ENCODE measurements at regions not wholly inside any gene's neighbourhood (a gene's known extent, or its start where the extent isn't known, plus 50 kb on each side); places are given as distances from the start of the nearest gene placed in this dataset.

- H3K27me3 ChIP-seq: no peaks in the 10 kb centered on the region
- H3K4me1 ChIP-seq: no peaks in the 10 kb centered on the region
- no peak overlapping the region for H3K27ac ChIP-seq
- no peaks in the 10 kb centered on the region for H3K9me3 ChIP-seq
- H3K36me3 ChIP-seq: no peaks in the 10 kb centered on the region
- no peak for DNase-seq
- intact Hi-C loops (cut with DNase I): no loop called here
- H3K4me3 ChIP-seq: no peak overlapping the region
- TF ChIP-seq, protein P1, sequence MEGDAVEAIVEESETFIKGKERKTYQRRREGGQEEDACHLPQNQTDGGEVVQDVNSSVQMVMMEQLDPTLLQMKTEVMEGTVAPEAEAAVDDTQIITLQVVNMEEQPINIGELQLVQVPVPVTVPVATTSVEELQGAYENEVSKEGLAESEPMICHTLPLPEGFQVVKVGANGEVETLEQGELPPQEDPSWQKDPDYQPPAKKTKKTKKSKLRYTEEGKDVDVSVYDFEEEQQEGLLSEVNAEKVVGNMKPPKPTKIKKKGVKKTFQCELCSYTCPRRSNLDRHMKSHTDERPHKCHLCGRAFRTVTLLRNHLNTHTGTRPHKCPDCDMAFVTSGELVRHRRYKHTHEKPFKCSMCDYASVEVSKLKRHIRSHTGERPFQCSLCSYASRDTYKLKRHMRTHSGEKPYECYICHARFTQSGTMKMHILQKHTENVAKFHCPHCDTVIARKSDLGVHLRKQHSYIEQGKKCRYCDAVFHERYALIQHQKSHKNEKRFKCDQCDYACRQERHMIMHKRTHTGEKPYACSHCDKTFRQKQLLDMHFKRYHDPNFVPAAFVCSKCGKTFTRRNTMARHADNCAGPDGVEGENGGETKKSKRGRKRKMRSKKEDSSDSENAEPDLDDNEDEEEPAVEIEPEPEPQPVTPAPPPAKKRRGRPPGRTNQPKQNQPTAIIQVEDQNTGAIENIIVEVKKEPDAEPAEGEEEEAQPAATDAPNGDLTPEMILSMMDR (IDR thresholded peaks at IDR 0.05): no peak
- TF ChIP-seq POLR2A (IDR thresholded peaks at IDR 0.05) (no peak), EP300 (IDR thresholded peaks at IDR 0.05) (no peak), POLR2AphosphoS5 (IDR thresholded peaks at IDR 0.05) (no peak)
- 91 to 99% methylated on average over 2 of the region's 2 CpGs for WGBS, 2 donors
Measured at GRCh38 chr14:84976805-84977204, 553.1 kb upstream of the FLRT2 start.

DNA sequence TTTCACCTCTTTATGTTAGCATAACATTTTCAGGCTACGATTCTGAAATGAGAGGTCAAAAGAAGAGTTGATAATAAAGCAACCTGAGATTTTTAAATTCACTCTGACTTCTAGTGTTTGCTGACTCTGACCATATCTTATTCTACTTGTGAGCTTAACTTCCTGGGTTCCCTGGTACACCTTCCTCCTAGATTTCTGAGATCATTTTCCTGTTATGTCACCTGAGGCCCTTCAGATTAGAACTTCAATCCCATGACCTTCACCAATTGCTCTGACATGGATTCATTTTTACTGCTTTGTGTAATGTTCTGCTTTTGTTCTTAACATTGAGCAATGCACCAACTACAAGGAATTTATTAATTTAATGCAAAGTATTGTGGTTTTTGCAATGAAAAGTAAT is 542.9 kb upstream of the FLRT2 start:
- 55 to 80% methylated on average over 1 of the region's 1 CpG for WGBS, 2 donors
- intact Hi-C loops (cut with DNase I): no loop called here
- Histone ChIP-seq H3K4me1 (no peaks in the 10 kb centered on the region), H3K4me3 (no peak overlapping the region), H3K27ac (no peak overlapping the region), H3K9me3 (no peaks in the 10 kb centered on the region), H3K36me3 (no peaks in the 10 kb centered on the region), H3K27me3 (no peaks in the 10 kb centered on the region)
- TF ChIP-seq, protein P1 (IDR thresholded peaks at IDR 0.05): no peak
- no peak for TF ChIP-seq POLR2A (IDR thresholded peaks at IDR 0.05)
- no peak for TF ChIP-seq POLR2AphosphoS5 (IDR thresholded peaks at IDR 0.05)
- no peak for TF ChIP-seq EP300 (IDR thresholded peaks at IDR 0.05)
- DNase-seq: no peak

DNA sequence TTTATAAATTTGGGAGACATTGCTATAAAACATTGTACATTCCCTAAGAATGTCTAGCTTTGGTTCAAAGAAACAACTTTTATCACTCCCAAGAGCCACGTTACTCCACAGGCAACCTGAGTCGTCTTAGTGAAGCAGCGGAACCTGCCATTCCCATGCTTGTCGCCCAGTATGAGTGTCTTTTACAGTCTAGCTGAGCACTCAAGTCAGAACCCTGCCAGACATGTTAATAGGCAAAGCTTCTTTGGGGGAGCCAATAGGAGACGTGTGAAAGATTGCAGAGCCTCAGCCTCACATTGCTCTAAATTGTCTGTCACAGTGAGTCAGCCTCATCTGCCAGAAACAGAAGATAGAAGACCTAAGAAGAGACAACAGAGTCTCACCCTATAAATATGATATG is 541.6 kb upstream of the FLRT2 start:
- intact Hi-C loops (cut with DNase I): no loop called here
- no peak for TF ChIP-seq POLR2A (IDR thresholded peaks at IDR 0.05)
- TF ChIP-seq, protein P1 (IDR thresholded peaks at IDR 0.05): no peak
- no peak for TF ChIP-seq EP300 (IDR thresholded peaks at IDR 0.05)
- TF ChIP-seq POLR2AphosphoS5 (IDR thresholded peaks at IDR 0.05): no peak

GRCh38 chr14:84991021-84991420 is 538.9 kb upstream of the FLRT2 start:
- Histone ChIP-seq H3K27ac (no peak overlapping the region), H3K36me3 (no peaks in the 10 kb centered on the region), H3K4me3 (no peak overlapping the region), H3K9me3 (no peaks in the 10 kb centered on the region), H3K27me3 (no peaks in the 10 kb centered on the region), H3K4me1 (no peaks in the 10 kb centered on the region)
- intact Hi-C loops (cut with DNase I): no loop called here
- 60 to 71% methylated on average over 1 of the region's 1 CpG for WGBS, 2 donors
- no peak for DNase-seq
- TF ChIP-seq EP300 (IDR thresholded peaks at IDR 0.05) (no peak), POLR2AphosphoS5 (IDR thresholded peaks at IDR 0.05) (no peak), POLR2A (IDR thresholded peaks at IDR 0.05) (no peak)
- TF ChIP-seq, protein P1 (IDR thresholded peaks at IDR 0.05): no peak

More for the DNA sequence above, 541.6 kb upstream of the FLRT2 start:
- no peak overlapping the region for H3K27ac ChIP-seq
- no peak overlapping the region for H3K4me3 ChIP-seq
- WGBS, 2 donors: 87 to 91% methylated on average over 5 of the region's 5 CpGs
- no peaks in the 10 kb centered on the region for H3K36me3 ChIP-seq
- no peaks in the 10 kb centered on the region for H3K9me3 ChIP-seq
- no peak for DNase-seq
- no peaks in the 10 kb centered on the region for H3K4me1 ChIP-seq
- no peaks in the 10 kb centered on the region for H3K27me3 ChIP-seq

GRCh38 chr14:84998216-84998615 is 531.7 kb upstream of the FLRT2 start:
- TF ChIP-seq, protein P1 (IDR thresholded peaks at IDR 0.05): no peak
- no peak for TF ChIP-seq POLR2A (IDR thresholded peaks at IDR 0.05)
- TF ChIP-seq POLR2AphosphoS5 (IDR thresholded peaks at IDR 0.05): no peak
- H3K36me3 ChIP-seq: no peaks in the 10 kb centered on the region
- H3K4me1 ChIP-seq: no peaks in the 10 kb centered on the region
- intact Hi-C loops (cut with DNase I): no loop called here
- H3K27me3 ChIP-seq: no peaks in the 10 kb centered on the region
- H3K27ac ChIP-seq: no peak overlapping the region
- no peak overlapping the region for H3K4me3 ChIP-seq
- DNase-seq: no peak
- H3K9me3 ChIP-seq: no peaks in the 10 kb centered on the region

All from sigmoid colon (tissue), 6 donors.